Stimulated activated naive CD8-positive, alpha-beta T cell treated with anti-CD3 and anti-CD28 coated beads, Interleukin-15, amount 100 ng/mL, for 72 hours (primary cell): ENCODE measurements at regions not wholly inside any gene's neighbourhood (a gene's known extent, or its start where the extent isn't known, plus 50 kb on each side); places are given as distances from the start of the nearest gene placed in this dataset.

Source experiments
- ATAC-seq: fragments of 150-1000 bp; cut with Tn5 transposase; 2 replicates; pipeline ENCODE4 v1.10.0; 2021; ENCODE audit warnings: mild to moderate bottlenecking, moderate library complexity
- DNase-seq, 2 donors: peaks; one replicate each; pipeline ENCODE4 v3.0.0; 2021 to 2022
- H3K27ac Mint-ChIP-seq, 2 donors: one replicate each; pipeline ENCODE4 v1.8.0; 2022; ENCODE audit warnings: mild to moderate bottlenecking in 2 of 2, mixed read lengths in 2 of 2, moderate library complexity in 2 of 2
- H3K27me3 Mint-ChIP-seq: one replicate; pipeline ENCODE4 v1.8.0; 2022; ENCODE audit warnings: mixed read lengths
- H3K4me1 Mint-ChIP-seq: one replicate; pipeline ENCODE4 v1.8.0; 2022; ENCODE audit warnings: mild to moderate bottlenecking, mixed read lengths
- H3K4me3 Mint-ChIP-seq, 2 donors: one replicate each; pipeline ENCODE4 v1.8.0; 2022; ENCODE audit warnings: mild to moderate bottlenecking in 2 of 2, mixed read lengths in 2 of 2, moderate library complexity in 1 of 2
- H3K9me3 Mint-ChIP-seq, 2 donors: one replicate each; pipeline ENCODE4 v1.8.0; 2022; ENCODE audit warnings: mixed read lengths in 2 of 2

GRCh38 chr11:21839796-21840195 is 353.1 kb upstream of the ANO5 start:
- DNase-seq, result no peak
- ATAC-seq, result no peak
- Mint-ChIP-seq H3K4me3 (no peak overlapping the region), H3K9me3 (peaks cover 8 to 17% of the 10 kb centered on the region in 2 donors), H3K4me1 (no peaks in the 10 kb centered on the region), H3K27me3 (no peaks in the 10 kb centered on the region), H3K27ac (peak overlapping the region in 1 of 2 donors; percentile 48)

GRCh38 chr11:21861314-21861713 is 331.6 kb upstream of the ANO5 start:
- ATAC-seq (no peak), DNase-seq (no peak)
- Mint-ChIP-seq H3K27me3 (no peaks in the 10 kb centered on the region), H3K9me3 (peaks cover 0 to 9% of the 10 kb centered on the region in 2 donors), H3K27ac (no peak overlapping the region), H3K4me1 (no peaks in the 10 kb centered on the region), H3K4me3 (no peak overlapping the region)

GRCh38 chr11:21865541-21865940 is 327.3 kb upstream of the ANO5 start:
- no peaks in the 10 kb centered on the region for H3K27me3 Mint-ChIP-seq
- no peaks in the 10 kb centered on the region for H3K4me1 Mint-ChIP-seq
- H3K27ac Mint-ChIP-seq, result no peak overlapping the region
- no peak for ATAC-seq
- peaks cover 0 to 4% of the 10 kb centered on the region in 2 donors for H3K9me3 Mint-ChIP-seq
- no peak for DNase-seq
- H3K4me3 Mint-ChIP-seq, result no peak overlapping the region

GRCh38 chr11:21866781-21867180 is 326.1 kb upstream of the ANO5 start:
- no peak overlapping the region for H3K27ac Mint-ChIP-seq
- peaks cover 0 to 4% of the 10 kb centered on the region in 2 donors for H3K9me3 Mint-ChIP-seq
- no peak overlapping the region for H3K4me3 Mint-ChIP-seq
- H3K27me3 Mint-ChIP-seq, result no peaks in the 10 kb centered on the region
- DNase-seq (no peak), ATAC-seq (no peak)
- no peaks in the 10 kb centered on the region for H3K4me1 Mint-ChIP-seq

GRCh38 chr11:21877151-21877550 is 315.7 kb upstream of the ANO5 start:
- ATAC-seq (no peak), DNase-seq (no peak)
- Mint-ChIP-seq H3K4me3 (no peak overlapping the region), H3K9me3 (peaks cover 12 to 14% of the 10 kb centered on the region in 2 donors), H3K27ac (no peak overlapping the region), H3K27me3 (no peaks in the 10 kb centered on the region), H3K4me1 (no peaks in the 10 kb centered on the region)

- Mint-ChIP-seq H3K9me3 (peaks cover 11 to 14% of the 10 kb centered on the region in 2 donors), H3K4me1 (no peaks in the 10 kb centered on the region), H3K27ac (no peak overlapping the region), H3K27me3 (no peaks in the 10 kb centered on the region), H3K4me3 (no peak overlapping the region)
- no peak for ATAC-seq
- no peak for DNase-seq
These were observed 309.5 kb upstream of the ANO5 start for GRCh38 chr11:21883354-21883753.

- Mint-ChIP-seq H3K27ac (no peak overlapping the region), H3K27me3 (no peaks in the 10 kb centered on the region), H3K9me3 (peaks cover 6 to 18% of the 10 kb centered on the region in 2 donors), H3K4me1 (no peaks in the 10 kb centered on the region), H3K4me3 (no peak overlapping the region)
- no peak for ATAC-seq
- DNase-seq, result no peak
These were observed 304.1 kb upstream of the ANO5 start for GRCh38 chr11:21888814-21889213.

- ATAC-seq, result no peak
- Mint-ChIP-seq H3K4me3 (no peak overlapping the region), H3K9me3 (peaks cover 12 to 13% of the 10 kb centered on the region in 2 donors)
These were observed 299.9 kb upstream of the ANO5 start for GRCh38 chr11:21892736-21893564.

GRCh38 chr11:21893565-21893867 is 299.4 kb upstream of the ANO5 start:
- ATAC-seq, result no peak
- no peak for DNase-seq
- no peak overlapping the region for H3K27ac Mint-ChIP-seq
- peaks cover 12 to 13% of the 10 kb centered on the region in 2 donors for H3K9me3 Mint-ChIP-seq
- H3K4me1 Mint-ChIP-seq, result no peaks in the 10 kb centered on the region
- no peaks in the 10 kb centered on the region for H3K27me3 Mint-ChIP-seq
- no peak overlapping the region for H3K4me3 Mint-ChIP-seq

More at GRCh38 chr11:21892736-21893564, 299.9 kb upstream of the ANO5 start:
- Mint-ChIP-seq H3K27ac (no peak overlapping the region), H3K4me1 (no peaks in the 10 kb centered on the region), H3K27me3 (no peaks in the 10 kb centered on the region)
- DNase-seq, result no peak

- Mint-ChIP-seq H3K9me3 (peaks cover 12 to 13% of the 10 kb centered on the region in 2 donors), H3K4me1 (no peaks in the 10 kb centered on the region), H3K27me3 (no peaks in the 10 kb centered on the region), H3K27ac (no peak overlapping the region), H3K4me3 (no peak overlapping the region)
- no peak for DNase-seq
- ATAC-seq, result no peak
These were observed 298.4 kb upstream of the ANO5 start for GRCh38 chr11:21894492-21894891.

- Mint-ChIP-seq H3K27ac (no peak overlapping the region), H3K4me3 (no peak overlapping the region), H3K9me3 (peaks cover 8 to 16% of the 10 kb centered on the region in 2 donors), H3K4me1 (no peaks in the 10 kb centered on the region), H3K27me3 (no peaks in the 10 kb centered on the region)
- ATAC-seq, result no peak
- DNase-seq, result no peak
These were observed 297.2 kb upstream of the ANO5 start for GRCh38 chr11:21895686-21896085.

GRCh38 chr11:21896216-21896615 is 296.7 kb upstream of the ANO5 start:
- no peak overlapping the region for H3K27ac Mint-ChIP-seq
- no peak overlapping the region for H3K4me3 Mint-ChIP-seq
- ATAC-seq, result no peak
- DNase-seq, result no peak
- H3K4me1 Mint-ChIP-seq, result no peaks in the 10 kb centered on the region
- H3K27me3 Mint-ChIP-seq, result no peaks in the 10 kb centered on the region
- H3K9me3 Mint-ChIP-seq, result peaks cover 7 to 11% of the 10 kb centered on the region in 2 donors

GRCh38 chr11:21896746-21897602 is 295.9 kb upstream of the ANO5 start:
- no peak overlapping the region for H3K27ac Mint-ChIP-seq
- DNase-seq, result no peak
- no peak for ATAC-seq
- H3K4me3 Mint-ChIP-seq, result no peak overlapping the region
- H3K27me3 Mint-ChIP-seq, result no peaks in the 10 kb centered on the region
- peaks cover 4 to 7% of the 10 kb centered on the region in 2 donors for H3K9me3 Mint-ChIP-seq
- no peaks in the 10 kb centered on the region for H3K4me1 Mint-ChIP-seq

GRCh38 chr11:21897752-21898151 is 295.1 kb upstream of the ANO5 start:
- Mint-ChIP-seq H3K9me3 (peaks cover 4 to 7% of the 10 kb centered on the region in 2 donors), H3K27me3 (no peaks in the 10 kb centered on the region), H3K27ac (no peak overlapping the region), H3K4me3 (no peak overlapping the region), H3K4me1 (no peaks in the 10 kb centered on the region)
- no peak for ATAC-seq
- no peak for DNase-seq

- H3K27ac Mint-ChIP-seq, result no peak overlapping the region
- no peaks in the 10 kb centered on the region for H3K4me1 Mint-ChIP-seq
- DNase-seq (no peak), ATAC-seq (no peak)
- no peaks in the 10 kb centered on the region for H3K27me3 Mint-ChIP-seq
- no peak overlapping the region for H3K4me3 Mint-ChIP-seq
- H3K9me3 Mint-ChIP-seq, result peaks cover 8 to 10% of the 10 kb centered on the region in 2 donors
These were observed 284.7 kb upstream of the ANO5 start for GRCh38 chr11:21908211-21908610.

- Mint-ChIP-seq H3K4me1 (no peaks in the 10 kb centered on the region), H3K27ac (no peak overlapping the region), H3K9me3 (peaks cover 8 to 11% of the 10 kb centered on the region in 2 donors), H3K4me3 (no peak overlapping the region), H3K27me3 (no peaks in the 10 kb centered on the region)
- ATAC-seq, result no peak
- no peak for DNase-seq
These were observed 283.7 kb upstream of the ANO5 start for GRCh38 chr11:21909145-21909544.
